SKM-1 (cell line): ENCODE measurements at regions not wholly inside any gene's neighbourhood (a gene's known extent, or its start where the extent isn't known, plus 50 kb on each side); places are given as distances from the start of the nearest gene placed in this dataset.
"Not testable (repeated sequence)": the region's sequence is repeated elsewhere in the genome, so short reads cannot be mapped to it uniquely, and the experiment has no call there.

ENCODE experiments used
- DNase-seq: peaks from one replicate; lab custom pipeline; 2025; ENCODE audit not compliant: unreplicated experiment; lab: John Stamatoyannopoulos, UW

DNA sequence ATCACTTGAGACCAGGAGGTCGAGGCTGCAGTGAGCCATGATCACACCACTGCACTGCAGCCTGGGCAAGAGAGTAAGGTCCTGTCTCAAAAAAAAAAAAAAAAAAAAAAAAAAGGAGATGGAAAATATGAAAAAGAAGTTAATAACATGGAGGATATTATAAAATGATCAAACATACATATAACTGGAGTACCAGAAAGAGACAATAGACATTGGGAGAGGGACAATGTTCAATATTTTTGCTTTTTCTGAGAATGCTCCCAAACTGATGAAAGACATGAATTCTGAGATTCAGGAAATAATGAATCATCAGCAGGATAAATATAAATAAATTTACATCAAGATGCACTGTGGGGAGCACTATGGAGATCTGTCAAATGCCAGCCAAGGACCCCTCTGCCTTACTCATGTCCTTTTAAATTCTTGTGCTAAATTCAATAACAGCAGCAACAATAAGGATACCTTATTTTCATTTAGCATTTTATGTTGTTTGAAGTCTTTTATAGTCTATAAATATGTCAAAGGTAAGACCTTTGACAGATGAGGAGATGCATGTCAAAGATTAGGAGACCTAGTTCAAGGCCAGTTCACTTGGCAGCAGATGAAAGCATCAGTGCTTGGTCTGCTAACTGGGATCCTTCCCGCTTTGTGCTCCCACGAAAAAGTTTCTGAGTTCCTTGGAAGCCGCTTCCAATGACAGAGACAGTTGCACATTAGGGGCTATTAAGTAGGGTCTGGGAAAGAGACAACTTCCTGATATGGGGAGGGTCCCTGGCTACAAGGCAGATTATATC, 97.7 kb downstream of the TLR5 start:
- DNase-seq = no peak

DNA sequence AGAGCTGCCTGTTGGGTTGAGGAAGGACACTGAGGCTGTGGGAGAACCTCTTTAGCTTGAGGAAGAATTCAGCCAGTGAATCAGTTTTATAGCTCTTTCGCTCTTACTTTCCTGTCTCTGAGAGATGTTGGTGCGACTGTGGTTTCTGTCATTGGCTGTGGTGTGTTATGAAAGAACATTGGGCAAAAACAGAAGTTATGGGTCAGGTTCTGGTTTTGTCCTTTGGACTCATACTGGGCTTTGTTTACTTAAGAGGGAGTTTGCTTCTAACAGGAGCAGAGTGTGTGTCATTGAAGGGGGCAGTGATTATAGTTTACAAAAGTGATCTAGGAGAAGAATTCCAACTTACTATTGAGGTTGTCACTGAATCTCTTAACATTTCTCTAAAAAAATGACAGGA, 97.0 kb downstream of the TLR5 start:
- no peak for DNase-seq

DNA sequence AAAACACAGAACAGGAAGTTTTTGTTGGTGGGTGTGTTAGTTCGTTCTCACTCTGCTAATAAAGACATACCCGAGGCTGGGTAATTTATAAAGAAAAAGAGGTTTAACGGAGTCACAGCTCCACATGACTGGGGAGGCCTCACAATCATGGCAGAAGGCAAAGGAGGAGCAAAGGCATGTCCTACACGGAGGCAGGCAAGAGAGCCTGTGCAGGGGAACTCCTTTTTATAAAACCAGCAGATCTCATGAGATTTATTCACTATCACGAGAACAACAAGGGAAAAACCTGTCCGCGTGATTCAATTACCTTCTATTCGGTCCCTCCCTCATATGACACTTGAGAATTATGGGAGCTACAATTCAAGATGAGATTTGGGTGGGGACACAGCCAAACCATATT, 96.6 kb downstream of the TLR5 start:
- DNase-seq = not testable (repeated sequence)

GRCh38 chr1:223048026-223048425, 95.0 kb downstream of the TLR5 start:
- DNase-seq = no peak

- no peak for DNase-seq
These were observed 90.6 kb downstream of the TLR5 start for GRCh38 chr1:223052462-223052861.

DNA sequence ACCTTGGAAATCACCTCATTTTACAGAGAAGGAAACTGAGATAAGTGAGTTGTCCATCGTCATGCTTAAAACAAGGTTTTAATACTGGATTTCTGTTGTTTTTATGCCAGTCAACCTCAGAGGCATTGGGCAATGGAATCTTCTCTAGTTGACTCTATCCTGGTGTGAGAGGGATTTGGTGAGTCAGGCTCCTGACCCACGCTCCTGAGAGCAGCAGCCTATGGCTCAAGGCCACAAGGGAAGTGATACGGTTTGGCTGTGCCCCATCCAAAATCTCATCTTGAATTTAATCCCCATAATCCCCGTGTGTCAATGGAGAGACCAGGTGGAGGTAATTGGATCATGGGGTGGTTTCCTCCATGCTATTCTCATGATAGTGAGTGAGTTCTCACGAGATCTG, 90.1 kb downstream of the TLR5 start:
- no peak for DNase-seq

DNA sequence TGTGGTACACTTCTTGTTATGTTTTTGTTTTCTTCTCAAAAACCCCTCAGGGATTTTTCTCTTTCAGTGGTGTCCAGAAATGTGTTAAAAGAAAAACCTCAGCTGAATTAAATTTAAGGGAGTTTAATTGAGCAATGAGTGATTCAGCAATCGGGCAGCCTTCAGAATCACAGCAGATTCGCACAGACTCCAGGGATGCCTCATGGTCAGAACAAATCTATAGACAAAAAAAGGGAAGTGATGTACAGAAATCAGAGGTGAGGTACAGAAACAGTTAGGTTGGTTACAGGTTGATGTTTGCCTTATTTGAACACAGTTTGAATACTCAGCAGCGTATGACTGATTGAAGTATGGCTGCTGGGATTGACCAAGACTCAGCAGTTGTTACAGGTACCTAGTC, 86.2 kb downstream of the TLR5 start:
- no peak for DNase-seq

DNA sequence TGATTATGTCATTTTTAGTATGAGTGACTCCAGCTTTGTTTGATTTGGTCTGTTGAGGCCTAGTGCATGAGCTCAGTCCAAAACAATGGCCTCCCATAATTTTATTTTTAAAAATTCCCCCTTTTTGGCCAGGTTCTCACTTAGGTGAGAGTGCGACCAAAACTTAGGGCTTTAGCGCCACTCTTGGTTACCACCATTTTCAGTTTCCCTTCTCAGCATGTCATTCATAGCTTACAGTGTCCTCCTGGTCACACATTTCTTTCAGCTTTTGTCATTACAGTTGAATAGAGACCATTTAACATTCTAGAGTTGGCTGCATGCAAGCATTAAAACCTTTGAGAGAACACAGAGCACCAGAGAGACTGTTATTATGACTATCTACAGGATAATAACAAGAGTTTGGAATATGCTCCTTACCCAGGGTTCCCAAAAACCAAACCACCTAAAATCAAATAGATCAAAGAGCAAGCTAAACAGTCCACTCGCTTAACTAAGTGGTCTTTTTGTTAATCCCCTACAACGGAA, 85.4 kb downstream of the TLR5 start:
- no peak for DNase-seq
